HG03575 (cell line): ENCODE measurements at regions not wholly inside any gene's neighbourhood (a gene's known extent, or its start where the extent isn't known, plus 50 kb on each side); places are given as distances from the start of the nearest gene placed in this dataset.

Experiments used
- ATAC-seq: cut with Tn5 transposase; IDR thresholded peaks from one replicate; pipeline ENCODE4 v1.9.1; 2021; ENCODE audit not compliant: unreplicated experiment, insufficient number of reproducible peaks, low FRiP score; ENCODE audit errors: extremely low read depth

DNA sequence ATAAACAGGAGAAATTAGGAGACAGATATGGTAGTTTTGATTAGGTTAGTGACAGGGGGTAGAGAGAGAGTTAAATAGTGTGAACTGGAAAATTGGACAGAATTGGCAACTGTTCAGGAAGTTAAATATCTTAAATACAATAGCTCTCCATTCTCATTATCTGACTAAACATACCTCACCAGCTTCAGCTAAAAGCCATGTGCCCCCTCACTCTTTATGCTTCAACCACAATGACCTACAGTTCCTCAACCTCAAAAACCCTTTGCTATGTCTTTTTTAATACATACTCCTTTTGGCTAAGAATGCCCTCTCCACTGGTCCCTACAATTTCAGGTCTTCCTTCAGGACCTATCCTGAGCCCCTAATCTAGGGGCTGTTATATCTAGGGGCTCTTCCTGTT lies 740.2 kb upstream of the ZEB2 start:
- no peak for ATAC-seq

DNA sequence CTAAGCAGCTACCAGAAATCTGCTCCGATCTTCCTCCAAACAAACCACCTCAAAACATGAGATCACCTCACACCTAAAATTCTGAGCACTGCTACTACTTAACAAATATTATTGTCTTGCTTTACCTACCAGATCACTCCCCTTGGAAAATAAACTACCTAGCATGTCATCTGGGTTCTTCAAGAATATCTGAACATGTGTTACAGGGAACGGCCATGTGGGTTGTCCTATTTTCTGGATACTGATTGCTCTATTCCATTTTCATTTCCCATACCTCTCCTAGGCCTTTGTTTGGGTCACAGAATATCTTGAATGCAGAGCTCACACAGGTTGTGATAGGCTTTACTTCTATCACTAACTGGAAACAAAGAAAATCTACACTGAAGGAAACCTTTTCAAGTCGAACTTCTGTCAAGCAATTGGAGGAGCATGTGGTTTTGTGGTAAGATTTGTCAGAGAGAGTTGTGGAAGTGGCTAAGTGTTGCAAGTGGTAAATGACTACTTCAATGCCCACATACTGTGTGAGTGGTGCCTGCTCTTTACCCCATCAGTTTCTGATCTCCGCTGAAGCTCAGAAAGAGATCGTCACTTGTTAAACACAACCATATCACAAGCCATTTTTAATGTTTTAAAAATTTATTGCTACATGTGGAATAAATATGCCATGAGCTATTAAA lies 739.1 kb upstream of the ZEB2 start:
- no peak for ATAC-seq

DNA sequence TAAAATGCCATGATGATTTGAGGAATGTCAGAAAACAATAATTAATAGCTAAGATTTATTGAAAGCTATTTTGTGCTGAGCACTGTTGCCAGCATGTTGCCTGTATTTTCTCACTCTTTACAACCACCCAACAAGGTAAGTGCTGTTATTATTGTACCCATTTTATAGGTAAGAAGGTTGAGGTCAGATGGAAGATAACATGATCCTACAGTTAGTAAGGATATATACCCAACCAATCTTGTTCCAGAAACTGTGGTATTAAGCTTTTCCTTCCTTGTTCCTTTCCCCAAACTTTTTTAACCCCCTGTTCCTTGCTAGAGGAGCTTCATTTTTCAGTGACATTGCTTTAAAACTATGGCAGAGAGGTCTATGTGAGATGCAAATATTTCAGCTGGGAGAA lies 738.0 kb upstream of the ZEB2 start:
- no peak for ATAC-seq

DNA sequence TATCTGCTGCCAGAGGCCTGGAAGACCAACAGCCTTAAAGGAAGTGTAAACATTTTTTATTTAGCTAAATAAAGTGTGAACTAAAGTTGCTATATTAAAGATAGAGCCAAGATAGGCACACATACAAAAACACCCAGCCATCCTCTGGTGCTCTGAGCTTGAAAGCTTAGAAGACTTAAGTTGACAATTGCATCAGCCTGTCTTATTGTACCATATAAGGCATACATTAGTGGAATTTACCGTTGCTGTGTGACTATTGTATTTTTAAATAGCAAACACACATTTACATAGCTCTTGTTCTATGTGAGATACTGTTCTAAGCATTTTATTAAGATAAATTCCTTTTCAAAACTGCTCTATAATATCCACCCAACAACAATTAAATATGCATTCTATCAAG lies 736.6 kb upstream of the ZEB2 start:
- ATAC-seq = no peak

DNA sequence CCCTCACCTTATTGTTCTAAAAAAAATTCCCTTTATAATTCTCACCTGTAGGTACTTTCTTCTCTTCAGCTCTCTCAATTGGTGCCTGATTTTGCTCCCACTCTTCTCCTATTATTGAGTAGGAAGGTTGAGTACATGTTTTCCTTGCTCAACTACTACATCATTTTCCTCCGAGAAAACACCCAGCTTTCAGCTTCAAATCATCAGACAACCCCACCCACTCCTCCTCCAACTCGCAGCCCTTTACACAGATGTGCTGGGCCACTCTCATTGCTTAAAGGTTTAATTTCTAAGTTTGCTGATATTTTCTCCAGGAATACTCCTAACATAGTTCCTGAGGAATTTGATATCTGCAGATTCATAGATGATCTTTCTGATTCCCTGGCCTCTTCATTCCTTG lies 734.4 kb upstream of the ZEB2 start:
- ATAC-seq = no peak

DNA sequence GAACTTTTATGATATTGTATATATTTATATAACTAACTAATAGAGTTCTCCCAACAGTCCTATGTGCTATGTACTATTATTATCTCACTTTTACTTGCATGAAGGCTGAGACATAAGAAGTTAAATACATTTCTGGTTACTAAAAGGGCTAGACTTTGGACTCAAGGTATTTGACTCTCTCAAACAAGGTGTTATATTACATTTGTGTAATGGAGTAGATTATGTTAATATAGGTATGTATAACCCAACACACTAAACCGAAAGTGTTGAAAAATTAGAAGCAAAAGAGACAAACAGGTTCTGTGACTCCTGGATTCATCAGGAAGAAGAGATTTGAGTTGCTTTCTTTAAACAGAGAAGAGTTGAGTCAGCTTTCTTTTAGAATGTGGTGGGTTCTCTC lies 733.6 kb upstream of the ZEB2 start:
- ATAC-seq = no peak

DNA sequence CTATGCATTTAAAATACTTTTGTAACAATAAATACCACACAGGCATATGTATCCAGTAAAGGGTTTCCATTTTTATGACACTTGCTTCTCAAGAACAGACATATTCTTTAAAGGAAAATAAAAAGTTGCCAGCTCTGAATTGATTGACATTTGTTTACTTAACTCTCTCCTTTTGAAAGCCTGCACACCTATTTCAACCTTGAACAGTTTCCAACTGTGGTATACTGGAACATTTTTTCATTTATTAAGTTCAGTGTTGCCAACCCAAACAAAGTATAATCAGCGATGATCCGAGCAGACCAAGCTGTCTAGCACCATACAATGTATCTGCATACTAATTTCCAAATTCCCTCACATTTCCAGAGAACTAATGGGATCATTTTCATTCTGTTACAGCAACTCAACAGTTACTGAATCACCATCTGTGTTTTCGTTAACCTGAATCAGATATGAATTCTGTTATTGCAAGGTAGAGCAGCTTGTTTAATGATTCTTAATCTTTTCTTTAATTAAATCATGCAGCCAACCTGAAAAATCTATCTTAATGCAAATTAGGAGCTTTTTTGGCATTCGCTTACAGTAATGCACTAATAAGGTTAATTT lies 725.5 kb upstream of the ZEB2 start:
- ATAC-seq = no peak

DNA sequence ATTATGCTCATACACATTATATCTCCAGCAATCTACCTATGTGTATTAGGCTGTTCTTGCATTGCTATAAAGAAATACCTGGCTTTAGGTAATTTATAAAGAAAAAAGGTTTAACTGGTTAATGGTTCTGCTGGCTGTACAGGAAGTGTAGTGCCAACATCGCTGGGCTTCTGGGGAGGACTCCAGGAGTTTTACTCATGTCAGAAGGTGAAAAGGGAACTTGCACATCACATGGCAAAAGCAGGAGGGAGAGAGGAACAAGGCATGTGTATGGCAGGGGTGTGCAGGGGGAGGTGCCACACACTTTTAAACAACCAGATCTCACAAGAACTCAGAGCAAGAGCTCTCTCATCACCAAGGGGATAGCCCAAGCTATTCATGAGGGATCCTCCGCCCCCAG lies 715.4 kb upstream of the ZEB2 start:
- no peak for ATAC-seq

DNA sequence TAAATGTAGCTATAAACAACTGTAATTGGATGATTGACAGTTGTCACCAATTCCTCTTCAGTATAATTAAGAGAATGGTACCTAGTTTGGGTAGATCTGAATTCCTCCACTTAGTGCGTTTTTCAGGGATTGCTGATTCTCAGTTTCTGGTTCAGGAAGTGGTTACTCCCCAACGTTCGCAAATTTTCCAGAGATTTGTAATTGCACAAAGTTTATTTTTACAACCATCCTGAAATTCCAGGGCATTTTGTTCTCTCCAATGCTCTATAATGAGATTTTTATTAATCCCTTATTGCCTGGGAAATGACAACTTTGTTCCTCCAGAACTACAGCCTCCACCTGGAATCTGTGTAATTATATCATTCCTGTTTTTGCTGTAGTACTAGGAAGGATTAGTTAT lies 710.6 kb upstream of the ZEB2 start:
- ATAC-seq = no peak

DNA sequence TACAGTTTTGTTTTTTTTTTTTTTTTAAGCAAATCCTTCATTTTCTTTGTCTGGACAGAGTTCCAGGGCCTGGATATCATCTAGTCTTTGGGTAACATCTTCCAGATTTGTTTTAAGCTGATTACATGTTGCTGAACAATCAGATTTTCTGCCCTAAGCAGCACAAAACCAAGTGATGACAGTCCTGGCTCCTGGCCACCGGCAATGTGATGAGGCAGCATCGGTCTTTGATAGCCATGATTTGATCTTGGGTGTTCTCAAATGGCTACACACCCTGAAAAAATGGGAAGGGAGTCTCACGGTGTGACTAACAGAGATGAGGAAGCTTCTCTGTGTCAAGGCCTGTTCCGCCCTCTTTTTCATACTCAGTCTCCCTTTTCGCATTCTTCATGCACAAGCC lies 708.6 kb upstream of the ZEB2 start:
- no peak for ATAC-seq

DNA sequence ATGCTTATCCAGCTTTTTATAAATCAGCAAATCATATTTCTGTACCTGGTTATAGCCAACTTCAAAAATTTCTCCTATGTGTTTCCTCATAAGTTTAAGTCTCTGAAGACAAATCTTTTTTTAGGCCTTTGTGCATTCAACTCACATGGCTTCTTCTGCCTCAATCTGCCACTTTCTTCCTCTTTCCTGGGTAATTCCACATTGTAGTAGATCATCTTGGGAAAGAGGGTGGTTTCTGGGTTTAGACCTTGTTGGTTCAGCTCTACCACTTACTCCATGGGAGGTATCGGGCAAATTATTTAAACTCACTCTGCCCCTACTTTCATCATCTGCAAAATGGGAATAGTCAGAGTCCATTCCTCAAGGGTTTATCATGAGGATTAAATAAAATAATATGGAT lies 707.0 kb upstream of the ZEB2 start:
- ATAC-seq = no peak

DNA sequence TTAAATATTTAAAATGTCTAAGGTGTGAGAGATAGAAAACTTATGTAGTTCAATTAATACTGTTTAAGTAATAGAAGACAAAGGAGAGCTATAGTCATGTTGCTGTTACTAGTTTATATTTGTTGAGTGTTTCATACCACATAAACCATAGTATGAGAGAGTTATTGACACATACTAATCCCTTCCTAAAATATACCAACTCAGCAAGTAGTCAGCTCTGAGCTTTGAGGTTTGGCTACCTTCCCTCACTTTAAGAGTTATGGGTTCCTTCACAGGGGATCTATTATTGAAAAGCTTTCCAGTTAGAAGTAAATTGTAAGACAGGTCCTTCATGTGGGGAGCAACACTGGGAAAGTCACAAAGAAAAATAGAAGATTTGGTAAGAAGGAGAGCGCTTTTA lies 701.6 kb upstream of the ZEB2 start:
- no peak for ATAC-seq

DNA sequence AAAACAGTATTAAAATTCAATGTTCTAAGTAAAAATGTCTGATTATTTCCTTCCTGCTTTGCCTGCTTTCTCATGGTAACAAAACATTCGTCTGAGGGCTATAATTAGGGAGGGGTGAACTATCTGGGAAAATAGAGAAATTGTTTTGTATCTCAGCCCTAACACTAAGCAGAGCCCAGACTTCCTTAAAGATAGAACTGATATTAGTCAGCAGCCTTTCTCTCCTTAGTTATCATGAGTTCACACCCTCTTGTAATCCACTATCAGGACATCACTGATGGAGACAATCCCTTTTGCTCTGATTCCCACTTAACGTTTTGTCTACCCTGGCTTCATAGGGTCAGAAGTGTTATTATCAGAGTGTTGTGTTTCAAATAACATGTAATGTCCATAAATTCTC lies 701.1 kb upstream of the ZEB2 start:
- no peak for ATAC-seq

DNA sequence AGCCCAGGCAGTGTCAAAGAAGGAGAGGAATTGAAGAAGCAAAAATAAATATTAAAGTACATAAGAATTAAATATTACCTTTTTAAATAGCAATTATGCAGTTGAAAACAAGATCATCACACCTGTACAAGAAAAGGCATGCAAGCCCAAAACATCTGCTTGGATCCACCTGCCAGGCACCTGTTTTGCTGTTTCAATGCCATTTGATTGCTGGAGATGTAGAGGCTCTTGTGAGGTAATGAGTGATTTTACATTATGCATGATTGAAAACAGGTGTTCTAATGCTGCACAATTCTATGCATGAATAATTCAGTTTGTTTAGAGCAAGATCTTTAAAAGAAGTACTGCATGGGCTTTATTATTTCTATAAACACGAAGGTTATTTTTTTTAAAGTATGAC lies 700.6 kb upstream of the ZEB2 start:
- no peak for ATAC-seq

DNA sequence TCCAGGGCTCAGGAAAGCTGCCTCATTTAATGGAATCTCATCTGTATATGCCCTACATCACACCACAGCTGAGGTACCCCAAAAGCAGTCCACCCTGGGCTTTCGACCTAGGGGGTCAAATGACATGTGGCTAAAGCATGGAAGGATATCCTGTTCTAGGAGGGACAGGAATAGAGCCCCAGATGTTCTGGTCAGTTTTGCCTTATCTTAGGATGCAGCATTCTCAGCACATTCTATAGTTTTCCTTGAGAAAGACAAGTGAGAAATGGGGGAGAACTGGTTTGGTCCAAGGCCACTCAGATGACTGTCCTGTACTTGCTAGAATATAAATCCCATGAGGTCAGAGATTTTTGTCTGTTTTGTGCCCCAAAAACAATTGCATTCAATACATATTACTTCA lies 688.0 kb upstream of the ZEB2 start:
- ATAC-seq = no peak

DNA sequence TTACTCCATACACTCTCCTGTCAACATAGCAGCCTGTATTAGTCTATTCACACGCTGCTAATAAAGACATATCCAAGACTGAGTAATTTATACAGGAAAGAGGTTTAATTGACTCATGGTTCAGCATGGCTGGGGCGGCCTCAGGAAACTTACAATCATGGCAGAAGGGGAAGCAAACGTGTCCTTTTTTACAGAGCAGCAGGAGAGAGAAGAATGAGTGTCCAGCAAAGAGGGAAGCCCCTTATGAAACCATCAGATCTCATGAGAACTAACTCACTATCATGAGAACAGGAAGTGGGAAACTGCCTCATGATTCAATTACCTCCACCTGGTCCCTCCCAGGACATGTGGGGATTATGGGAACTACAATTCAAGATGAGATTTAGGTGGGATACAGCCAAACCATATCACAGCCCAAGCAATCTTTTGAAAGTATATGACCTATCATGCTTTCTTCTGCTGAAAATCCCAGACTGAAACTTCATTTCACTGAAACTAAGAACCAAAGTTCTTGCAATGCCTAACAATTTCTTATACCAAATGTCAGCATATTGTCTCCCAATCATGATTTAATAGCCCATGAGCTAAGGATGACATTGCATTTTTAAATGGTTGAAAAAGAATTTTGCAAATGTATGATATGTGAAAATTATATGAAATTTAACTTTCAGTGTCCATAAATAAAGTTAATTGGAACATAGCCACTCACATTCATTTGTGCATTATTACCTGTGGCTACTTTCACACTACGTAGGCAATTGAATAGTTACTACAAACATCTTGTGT lies 686.8 kb upstream of the ZEB2 start:
- no peak for ATAC-seq

DNA sequence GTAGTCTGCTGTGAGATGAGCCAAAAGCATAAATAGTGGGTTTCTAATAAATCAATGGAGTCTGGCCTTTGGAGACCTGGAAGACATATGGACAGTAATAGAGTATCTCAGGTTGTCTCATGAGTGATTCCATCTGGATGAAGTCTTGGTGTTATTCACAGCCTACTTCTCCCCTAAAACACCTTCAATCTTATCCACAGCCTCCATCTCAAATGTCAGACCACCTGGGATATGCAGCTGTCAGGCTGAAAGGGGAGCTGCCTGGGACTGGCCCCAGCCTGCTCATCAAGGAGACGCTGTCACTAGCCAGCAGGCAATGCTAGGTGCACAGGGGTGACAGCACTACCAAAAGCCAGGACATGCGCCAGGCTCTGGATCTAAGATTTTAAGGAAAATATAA lies 684.0 kb upstream of the ZEB2 start:
- ATAC-seq = no peak

DNA sequence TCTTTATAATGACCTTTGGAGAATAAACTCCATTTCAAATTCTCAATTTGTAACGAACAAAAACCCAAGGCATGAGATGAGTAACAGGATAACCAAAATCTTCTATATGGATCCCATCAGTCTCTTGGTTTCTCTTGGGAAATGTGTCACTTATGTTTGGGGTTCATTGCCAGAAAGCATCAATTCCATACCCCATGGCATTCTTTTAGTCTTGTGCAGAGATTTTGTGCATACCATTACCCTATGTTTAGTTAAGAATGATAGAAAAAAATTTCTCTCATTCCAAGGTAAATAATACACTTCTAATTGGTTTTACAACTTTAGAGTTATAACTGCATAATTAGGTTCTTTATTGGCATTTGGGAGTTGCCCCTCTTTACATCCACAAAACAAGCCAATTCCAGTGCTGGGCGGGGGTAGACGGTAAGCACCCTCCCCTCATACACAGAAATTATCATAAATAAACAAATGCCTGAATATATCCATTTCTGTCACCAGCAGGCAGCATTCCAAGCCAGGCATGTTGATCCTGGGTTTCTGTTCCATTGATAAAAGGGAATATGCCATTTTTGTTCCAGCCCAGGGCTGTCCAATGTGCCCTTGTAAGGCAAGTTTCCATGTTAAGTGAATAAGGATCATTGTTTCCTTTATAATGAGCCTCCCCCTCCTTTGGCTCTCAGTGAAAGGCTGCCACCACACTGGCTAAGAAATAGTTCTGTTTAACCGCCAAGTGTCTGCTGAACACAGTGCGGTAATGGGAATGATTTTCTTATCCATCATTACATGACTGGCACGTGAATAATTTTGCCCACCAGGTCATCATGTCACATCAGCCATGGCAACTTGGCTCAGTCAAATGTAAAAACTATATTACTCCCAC lies 680.1 kb upstream of the ZEB2 start:
- no peak for ATAC-seq

DNA sequence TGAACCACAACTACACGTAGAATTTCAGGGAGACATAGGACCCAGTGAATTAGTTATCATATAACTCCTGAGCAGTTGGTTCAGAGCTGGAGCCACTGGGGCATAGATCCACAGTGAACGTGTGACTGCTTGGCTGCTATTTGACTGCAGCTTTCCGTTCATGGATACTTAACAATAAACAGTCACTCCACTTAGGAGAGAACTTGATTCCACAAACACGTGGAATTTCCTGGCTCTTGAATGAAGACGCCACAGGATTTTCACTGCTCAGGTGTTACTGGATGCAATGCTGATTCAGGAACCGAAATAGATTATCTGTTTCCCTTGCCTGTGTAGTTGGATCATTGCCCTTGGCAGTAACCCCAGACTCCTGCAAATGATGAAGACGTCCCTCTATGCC lies 679.1 kb upstream of the ZEB2 start:
- no peak for ATAC-seq

DNA sequence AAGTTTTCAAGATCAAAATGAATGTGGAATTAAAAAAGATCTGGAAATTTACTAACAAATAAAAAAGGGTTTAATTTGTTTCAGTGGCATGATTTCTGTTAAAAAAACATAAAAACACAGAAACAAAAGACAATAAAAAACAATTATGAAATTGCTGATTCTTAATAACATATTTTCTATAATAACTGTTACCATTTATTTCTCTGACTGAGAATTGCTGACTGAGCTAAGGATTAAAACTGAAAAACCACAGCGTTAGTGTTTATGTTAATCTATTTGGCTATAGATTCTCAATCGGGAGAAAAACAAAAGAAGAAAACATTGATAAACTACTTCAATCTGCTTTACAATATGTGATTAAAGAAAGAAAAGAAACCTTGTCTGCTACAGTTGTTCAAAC lies 678.6 kb upstream of the ZEB2 start:
- ATAC-seq = no peak
